KG1 (cell line): ENCODE measurements at regions not wholly inside any gene's neighbourhood (a gene's known extent, or its start where the extent isn't known, plus 50 kb on each side); places are given as distances from the start of the nearest gene placed in this dataset.

Source experiments
- DNase-seq: peaks from one replicate; lab custom pipeline; 2025; lab: John Stamatoyannopoulos, UW

DNA sequence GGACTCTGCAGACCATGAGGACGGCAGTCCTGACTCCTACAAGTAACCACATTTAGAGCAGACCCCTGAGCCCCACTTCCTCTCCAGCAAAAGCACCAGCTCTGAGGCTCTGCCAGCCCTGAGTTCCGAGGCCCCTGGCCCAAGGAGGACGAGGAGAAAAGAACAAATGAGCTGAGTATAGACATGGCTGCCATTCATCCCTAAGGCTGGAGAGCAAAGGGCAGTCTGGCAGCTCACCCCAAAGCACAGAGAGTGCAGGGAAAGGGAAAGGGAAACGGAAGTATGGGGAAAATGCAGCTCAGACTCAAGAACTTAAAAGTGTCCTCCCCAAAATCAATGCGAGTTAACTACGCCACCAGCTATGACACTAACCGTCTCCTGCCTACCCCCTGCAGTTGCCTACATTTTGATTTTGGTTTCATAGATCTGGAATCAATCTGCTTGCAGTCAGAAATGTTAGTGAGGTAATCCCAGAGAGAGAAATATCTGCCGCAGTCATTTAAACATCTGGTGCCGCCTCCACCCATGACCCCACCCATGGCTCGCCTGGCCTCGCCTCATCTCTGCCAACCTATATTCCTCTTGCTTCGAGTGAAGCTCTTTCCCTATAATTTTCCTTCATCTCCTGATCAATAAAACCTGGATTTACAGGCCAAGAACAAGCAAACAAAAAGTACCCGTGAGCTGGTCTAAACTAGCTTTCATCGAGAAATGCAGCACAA, 49.6 kb upstream of the AFDN start:
- no peak for DNase-seq
